MM.1S (cell line): ENCODE measurements at regions not wholly inside any gene's neighbourhood (a gene's known extent, or its start where the extent isn't known, plus 50 kb on each side); places are given as distances from the start of the nearest gene placed in this dataset.

Source experiments
- EZH2 ChIP-seq: fragments of 300-600 bp; sonication (generic); optimal IDR thresholded peaks from 2 replicates; pipeline ENCODE3; 2017; ENCODE audit warnings: low read depth, mild to moderate bottlenecking, antibody characterized with exemption, low read length, mixed read lengths
- TF ChIP-seq, protein P1 (sequence below): fragments of 300-600 bp; sonication (generic); IDR thresholded peaks from 2 replicates; pipeline ENCODE4 v1.5.1; 2016; ENCODE audit warnings: antibody characterized with exemption, low read length, mixed read lengths

DNA sequence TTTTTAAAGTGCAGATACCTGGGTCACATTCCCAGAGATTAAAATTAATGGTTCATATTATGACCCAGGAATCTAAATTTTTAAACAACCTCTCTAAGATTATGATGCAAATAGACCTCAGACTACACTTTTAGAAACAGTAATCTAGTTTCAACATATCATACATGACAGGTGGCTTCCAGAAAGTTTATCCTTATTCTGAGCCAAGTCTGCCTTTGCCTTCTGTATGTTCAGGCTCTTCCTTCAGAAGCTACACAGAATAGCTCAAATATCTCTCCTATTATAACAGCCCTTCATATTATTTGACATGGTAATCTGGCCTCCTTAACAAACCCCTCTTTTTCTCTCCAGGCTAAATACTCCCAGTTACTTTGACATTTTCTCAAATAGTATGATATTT is 101.9 kb downstream of the FZD1 start:
- TF ChIP-seq EZH2, result no peak
- TF ChIP-seq, protein P1, sequence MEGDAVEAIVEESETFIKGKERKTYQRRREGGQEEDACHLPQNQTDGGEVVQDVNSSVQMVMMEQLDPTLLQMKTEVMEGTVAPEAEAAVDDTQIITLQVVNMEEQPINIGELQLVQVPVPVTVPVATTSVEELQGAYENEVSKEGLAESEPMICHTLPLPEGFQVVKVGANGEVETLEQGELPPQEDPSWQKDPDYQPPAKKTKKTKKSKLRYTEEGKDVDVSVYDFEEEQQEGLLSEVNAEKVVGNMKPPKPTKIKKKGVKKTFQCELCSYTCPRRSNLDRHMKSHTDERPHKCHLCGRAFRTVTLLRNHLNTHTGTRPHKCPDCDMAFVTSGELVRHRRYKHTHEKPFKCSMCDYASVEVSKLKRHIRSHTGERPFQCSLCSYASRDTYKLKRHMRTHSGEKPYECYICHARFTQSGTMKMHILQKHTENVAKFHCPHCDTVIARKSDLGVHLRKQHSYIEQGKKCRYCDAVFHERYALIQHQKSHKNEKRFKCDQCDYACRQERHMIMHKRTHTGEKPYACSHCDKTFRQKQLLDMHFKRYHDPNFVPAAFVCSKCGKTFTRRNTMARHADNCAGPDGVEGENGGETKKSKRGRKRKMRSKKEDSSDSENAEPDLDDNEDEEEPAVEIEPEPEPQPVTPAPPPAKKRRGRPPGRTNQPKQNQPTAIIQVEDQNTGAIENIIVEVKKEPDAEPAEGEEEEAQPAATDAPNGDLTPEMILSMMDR, result no peak
